ENCODE measurements at regions not wholly inside any gene's neighbourhood (a gene's known extent, or its start where the extent isn't known, plus 50 kb on each side); places are given as distances from the start of the nearest gene placed in this dataset.

DNA sequence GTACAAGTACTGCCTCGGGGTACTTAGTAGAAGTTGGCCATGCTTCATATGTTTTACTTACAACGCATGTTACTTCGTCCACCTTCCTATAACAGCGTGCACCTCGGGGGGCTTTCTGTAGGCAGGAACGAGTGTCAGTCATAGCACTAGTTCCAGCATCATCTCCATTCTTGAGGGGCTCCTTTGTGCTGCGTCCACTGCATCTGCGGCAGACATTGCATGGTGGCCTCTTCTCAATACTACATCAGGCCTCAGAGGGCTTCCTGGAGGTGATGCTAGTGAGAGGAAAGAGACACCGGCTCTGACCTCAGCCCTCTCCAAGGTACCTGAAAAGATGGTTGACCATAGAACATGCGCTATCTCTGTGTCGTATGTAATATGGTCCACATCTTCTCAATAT lies 121.2 kb upstream of the RTL1 start:
- Histone ChIP-seq H3K36me3 (peaks cover 0 to 4% (median 0%) of the 10 kb centered on the region in 9 donors), H3K27me3 (peaks cover 0 to 14% (median 4%) of the 10 kb centered on the region in 7 donors), H3K27ac (no peak overlapping the region), H3K4me1 (no peaks in the 10 kb centered on the region), H3K4me3 (no peak overlapping the region), H3K9me3 (no peaks in the 10 kb centered on the region)
- DNase-seq (no peak), ATAC-seq (no peak)
- intact Hi-C loops (cut with DNase I), result no loop called here
- TF ChIP-seq, protein P1, sequence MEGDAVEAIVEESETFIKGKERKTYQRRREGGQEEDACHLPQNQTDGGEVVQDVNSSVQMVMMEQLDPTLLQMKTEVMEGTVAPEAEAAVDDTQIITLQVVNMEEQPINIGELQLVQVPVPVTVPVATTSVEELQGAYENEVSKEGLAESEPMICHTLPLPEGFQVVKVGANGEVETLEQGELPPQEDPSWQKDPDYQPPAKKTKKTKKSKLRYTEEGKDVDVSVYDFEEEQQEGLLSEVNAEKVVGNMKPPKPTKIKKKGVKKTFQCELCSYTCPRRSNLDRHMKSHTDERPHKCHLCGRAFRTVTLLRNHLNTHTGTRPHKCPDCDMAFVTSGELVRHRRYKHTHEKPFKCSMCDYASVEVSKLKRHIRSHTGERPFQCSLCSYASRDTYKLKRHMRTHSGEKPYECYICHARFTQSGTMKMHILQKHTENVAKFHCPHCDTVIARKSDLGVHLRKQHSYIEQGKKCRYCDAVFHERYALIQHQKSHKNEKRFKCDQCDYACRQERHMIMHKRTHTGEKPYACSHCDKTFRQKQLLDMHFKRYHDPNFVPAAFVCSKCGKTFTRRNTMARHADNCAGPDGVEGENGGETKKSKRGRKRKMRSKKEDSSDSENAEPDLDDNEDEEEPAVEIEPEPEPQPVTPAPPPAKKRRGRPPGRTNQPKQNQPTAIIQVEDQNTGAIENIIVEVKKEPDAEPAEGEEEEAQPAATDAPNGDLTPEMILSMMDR (IDR thresholded peaks at IDR 0.05), result no peak
- WGBS, 2 donors, result 91 to 95% methylated on average over 11 of the region's 11 CpGs

DNA sequence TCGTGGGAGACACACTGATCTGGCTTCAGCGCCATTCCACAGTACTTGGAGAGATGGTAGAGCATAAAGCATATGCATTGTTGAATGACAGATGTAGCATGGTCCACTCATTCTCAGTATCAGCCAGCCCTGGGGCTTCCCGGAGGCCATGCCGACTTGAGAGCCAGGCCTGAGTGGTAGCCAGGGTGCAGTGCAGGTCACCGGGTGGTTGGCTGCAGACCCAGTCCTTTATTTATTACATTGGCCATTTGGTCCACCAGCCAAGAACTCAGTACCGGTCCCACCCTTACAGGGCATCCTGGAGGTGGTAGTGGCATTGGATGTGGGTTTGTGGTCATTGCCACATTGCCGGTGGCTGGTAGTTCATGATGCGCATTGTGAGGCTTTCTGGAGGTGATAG lies 121.6 kb upstream of the RTL1 start:
- no peak for DNase-seq
- intact Hi-C loops (cut with DNase I), result no loop called here
- H3K9me3 ChIP-seq, result no peaks in the 10 kb centered on the region
- peaks cover 0 to 14% (median 4%) of the 10 kb centered on the region in 7 donors for H3K27me3 ChIP-seq
- TF ChIP-seq, protein P1 (IDR thresholded peaks at IDR 0.05), result no peak
- no peaks in the 10 kb centered on the region for H3K4me1 ChIP-seq
- 89 to 94% methylated on average over 8 of the region's 8 CpGs for WGBS, 2 donors
- no peak for ATAC-seq
- H3K4me3 ChIP-seq, result no peak overlapping the region
- peaks cover 0 to 4% (median 0%) of the 10 kb centered on the region in 9 donors for H3K36me3 ChIP-seq
- H3K27ac ChIP-seq, result no peak overlapping the region

DNA sequence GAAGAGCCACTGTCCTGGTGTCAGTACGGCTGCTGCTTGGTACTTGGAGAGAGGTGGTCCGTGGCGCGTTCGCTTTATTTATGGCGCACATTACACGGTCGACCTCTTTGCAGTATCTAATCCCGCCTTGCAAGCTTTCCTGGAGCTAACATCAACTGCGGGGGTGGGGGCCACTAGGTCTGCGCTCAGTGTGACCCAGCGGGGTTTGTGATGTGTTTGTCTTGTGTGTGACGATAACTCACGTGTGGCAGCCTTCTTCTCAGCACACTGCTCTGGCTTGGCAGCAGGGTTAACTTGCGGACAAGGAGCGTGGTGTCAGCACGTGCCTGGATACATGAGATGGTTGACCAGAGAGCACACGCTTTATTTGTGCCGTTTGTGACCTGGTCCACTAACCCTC lies 122.2 kb upstream of the RTL1 start:
- 91 to 92% methylated on average over 19 of the region's 19 CpGs for WGBS, 2 donors
- peaks cover 0 to 14% (median 4%) of the 10 kb centered on the region in 7 donors for H3K27me3 ChIP-seq
- intact Hi-C loops (cut with DNase I), result no loop called here
- DNase-seq (no peak), ATAC-seq (no peak)
- H3K9me3 ChIP-seq, result no peaks in the 10 kb centered on the region
- no peak overlapping the region for H3K27ac ChIP-seq
- TF ChIP-seq, protein P1 (IDR thresholded peaks at IDR 0.05), result no peak
- H3K4me1 ChIP-seq, result no peaks in the 10 kb centered on the region
- no peak overlapping the region for H3K4me3 ChIP-seq
- H3K36me3 ChIP-seq, result peaks cover 0 to 4% (median 0%) of the 10 kb centered on the region in 9 donors

DNA sequence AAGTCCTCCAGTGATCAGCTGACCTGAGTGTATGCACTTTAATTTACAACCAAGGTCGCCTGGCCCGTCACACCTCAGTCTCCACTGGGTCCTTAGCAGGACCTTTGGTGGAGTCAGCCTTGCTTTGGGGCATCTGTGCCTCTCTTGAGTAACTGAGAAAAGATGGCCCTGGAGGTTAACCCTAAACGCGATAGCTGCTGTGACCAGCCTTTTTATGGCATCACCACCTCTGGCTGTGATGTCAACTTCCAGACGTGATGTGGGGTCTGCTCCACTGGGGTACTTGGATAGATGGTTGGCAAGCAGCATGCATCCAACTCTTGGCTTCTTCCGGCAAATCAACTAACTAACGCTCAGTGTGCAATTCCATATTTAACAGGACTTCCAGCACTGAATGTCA lies 122.8 kb upstream of the RTL1 start:
- H3K27ac ChIP-seq, result no peak overlapping the region
- WGBS, 2 donors, result 89 to 92% methylated on average over 7 of the region's 7 CpGs
- intact Hi-C loops (cut with DNase I), result no loop called here
- H3K27me3 ChIP-seq, result peaks cover 0 to 12% (median 4%) of the 10 kb centered on the region in 7 donors
- H3K36me3 ChIP-seq, result peaks cover 0 to 4% (median 0%) of the 10 kb centered on the region in 9 donors
- ATAC-seq (no peak), DNase-seq (no peak)
- no peaks in the 10 kb centered on the region for H3K9me3 ChIP-seq
- no peaks in the 10 kb centered on the region for H3K4me1 ChIP-seq
- TF ChIP-seq, protein P1 (IDR thresholded peaks at IDR 0.05), result no peak
- no peak overlapping the region for H3K4me3 ChIP-seq
